ENCODE measurements at regions not wholly inside any gene's neighbourhood (a gene's known extent, or its start where the extent isn't known, plus 50 kb on each side); places are given as distances from the start of the nearest gene placed in this dataset.

DNA sequence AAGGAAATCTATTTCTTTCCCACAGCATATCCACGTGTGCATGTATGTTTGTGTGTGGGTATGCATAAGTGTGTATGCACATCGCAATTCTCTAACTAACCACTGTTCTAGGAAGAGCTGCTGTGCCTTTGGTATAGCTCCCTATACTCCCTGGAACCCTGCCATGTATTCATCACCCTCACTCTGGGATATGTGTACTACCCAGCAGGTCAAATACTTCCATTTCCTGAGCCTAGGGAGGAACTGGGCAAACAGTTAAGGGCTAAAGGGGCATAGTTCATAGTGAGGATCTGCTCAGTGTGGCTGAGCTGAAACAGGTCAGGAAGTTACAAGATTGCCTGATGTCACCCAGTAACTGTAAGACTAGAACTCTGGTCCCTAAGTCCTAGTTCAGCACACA, 260.4 kb downstream of the RPLP1 start:
- DNase-seq = no peak
- TF ChIP-seq GATA1 (IDR thresholded peaks at IDR 0.05; ENCODE audit: low read depth, low read length) = no peak
- TF ChIP-seq POLR2A (IDR thresholded peaks at IDR 0.05; ENCODE audit: low read length) = no peak

GRCh38 chr15:69713726-69714559, 261.3 kb downstream of the RPLP1 start:
- DNase-seq = no peak
- no peak for TF ChIP-seq POLR2A (IDR thresholded peaks at IDR 0.05; ENCODE audit: low read length)
- no peak for TF ChIP-seq GATA1 (IDR thresholded peaks at IDR 0.05; ENCODE audit: low read depth, low read length)

GRCh38 chr15:69715210-69715609, 262.6 kb downstream of the RPLP1 start:
- TF ChIP-seq POLR2A (IDR thresholded peaks at IDR 0.05; ENCODE audit: low read length) (no peak), GATA1 (IDR thresholded peaks at IDR 0.05; ENCODE audit: low read depth, low read length) (no peak)
- DNase-seq = no peak

DNA sequence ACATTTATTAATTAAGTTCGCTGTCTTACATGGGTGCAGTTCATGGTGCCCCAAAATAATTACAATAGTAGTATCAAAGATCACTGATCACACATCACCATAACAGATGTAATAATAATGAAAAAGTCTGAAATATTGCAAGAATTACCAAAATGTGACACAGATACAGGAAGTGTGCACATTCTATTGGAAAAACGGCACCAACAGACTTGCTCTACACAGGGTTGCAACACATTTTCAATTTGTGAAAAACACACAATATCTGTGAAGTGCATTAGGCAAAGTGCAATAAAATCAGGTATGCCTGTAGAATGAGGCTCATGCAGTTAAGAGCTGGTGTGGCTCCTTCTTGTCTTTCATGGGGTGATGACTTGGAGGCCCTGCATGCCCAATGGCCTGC, 265.8 kb downstream of the RPLP1 start:
- TF ChIP-seq GATA1 (IDR thresholded peaks at IDR 0.05; ENCODE audit: low read depth, low read length) (no peak), POLR2A (IDR thresholded peaks at IDR 0.05; ENCODE audit: low read length) (no peak)
- DNase-seq = no peak

- DNase-seq = no peak
- TF ChIP-seq POLR2A (IDR thresholded peaks at IDR 0.05; ENCODE audit: low read length) (no peak), GATA1 (IDR thresholded peaks at IDR 0.05; ENCODE audit: low read depth, low read length) (no peak)
Measured at GRCh38 chr15:69718916-69719315, 266.3 kb downstream of the RPLP1 start.

DNA sequence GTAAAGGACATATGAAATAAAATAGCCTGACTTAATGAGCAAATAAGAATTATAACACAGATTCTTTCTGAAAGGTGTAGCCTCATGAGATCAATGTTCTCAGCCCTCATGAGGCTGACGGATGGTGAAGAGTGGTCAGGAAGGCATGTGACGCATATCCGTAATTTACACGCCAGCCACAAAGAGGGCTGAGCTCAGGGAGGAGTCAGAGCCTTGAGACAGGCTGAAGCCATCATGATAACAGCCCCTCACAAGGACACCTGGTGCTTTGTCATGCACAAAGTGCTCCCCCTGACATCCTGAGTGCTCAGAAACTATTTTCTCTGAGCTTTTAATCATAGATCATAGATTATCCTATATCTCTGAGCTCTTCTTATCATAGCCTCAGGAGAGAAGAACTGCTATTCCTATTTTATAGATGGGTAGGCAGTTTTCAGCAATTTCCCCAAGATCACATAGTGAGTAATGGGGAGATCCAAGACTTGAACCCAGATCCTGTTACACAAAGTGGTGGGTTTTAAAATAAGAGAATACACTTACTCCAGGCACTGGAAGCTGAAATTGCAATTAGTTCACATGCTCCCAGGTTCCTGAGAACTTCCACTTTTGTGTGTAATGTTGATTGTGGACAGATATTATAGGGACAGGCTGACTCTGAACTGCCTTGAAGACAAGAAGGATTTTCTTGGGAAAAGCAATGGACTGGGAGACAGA, 267.1 kb downstream of the RPLP1 start:
- no peak for TF ChIP-seq GATA1 (IDR thresholded peaks at IDR 0.05; ENCODE audit: low read depth, low read length)
- TF ChIP-seq POLR2A (IDR thresholded peaks at IDR 0.05; ENCODE audit: low read length) = no peak
- peak; percentile 3 to 7 for DNase-seq

DNA sequence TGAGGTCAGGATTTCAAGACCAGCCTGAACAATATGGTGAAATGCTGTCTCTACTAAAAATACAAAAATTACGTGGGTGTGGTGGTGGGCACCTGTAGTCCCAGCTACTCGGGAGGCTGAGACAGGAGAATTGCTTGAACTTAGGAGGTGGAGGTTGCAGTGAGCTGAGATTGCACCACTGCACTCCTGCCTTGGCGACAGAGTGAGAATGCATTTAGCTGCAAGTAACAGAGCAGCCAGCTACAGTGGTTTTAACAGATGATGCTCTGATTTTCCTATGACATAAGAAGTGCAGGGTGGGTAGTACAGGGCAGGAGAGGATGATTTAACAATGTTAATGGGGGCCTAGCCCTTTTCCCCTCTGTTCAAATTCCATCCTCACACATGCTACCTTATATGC, 267.9 kb downstream of the RPLP1 start:
- TF ChIP-seq GATA1 (IDR thresholded peaks at IDR 0.05; ENCODE audit: low read depth, low read length) (no peak), POLR2A (IDR thresholded peaks at IDR 0.05; ENCODE audit: low read length) (no peak)
- no peak for DNase-seq

- TF ChIP-seq GATA1 (IDR thresholded peaks at IDR 0.05; ENCODE audit: low read depth, low read length) (no peak), POLR2A (IDR thresholded peaks at IDR 0.05; ENCODE audit: low read length) (no peak)
- DNase-seq = no peak
Measured at GRCh38 chr15:69722924-69723323, 270.3 kb downstream of the RPLP1 start.

DNA sequence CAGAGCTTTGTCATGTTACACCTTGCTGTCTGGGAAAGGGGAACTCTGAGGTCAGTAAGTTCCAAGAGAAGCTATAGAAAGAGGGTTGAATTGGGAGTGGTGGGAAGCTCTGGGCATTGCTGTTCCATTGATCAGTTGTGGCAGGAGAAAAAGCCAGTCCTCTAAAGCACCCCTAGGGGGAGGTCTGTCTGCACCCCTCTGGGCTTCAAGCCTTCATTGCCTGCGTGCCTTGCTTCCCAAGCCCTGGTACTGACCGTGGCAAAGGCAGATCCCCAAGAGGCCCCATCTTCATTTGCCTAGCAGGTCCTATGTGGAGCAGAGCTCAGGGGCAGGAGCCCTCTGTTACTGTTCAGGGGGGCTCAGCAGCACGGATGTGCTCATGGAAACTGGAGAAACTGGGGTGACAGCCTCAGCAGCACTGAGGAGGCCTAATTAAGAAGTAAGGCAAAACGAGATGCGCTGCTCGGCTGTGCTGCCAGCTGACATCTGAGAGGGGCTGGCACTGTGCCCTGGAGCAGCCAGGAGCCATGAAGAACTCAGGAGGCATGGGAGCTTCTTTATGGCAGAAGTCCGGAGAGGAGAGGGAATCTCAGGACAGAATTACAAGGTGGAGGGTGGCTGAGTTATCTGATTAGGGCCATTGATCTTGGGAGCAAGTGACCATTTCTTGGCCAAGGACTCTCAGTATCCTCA, 270.9 kb downstream of the RPLP1 start:
- peak in 1 of 2 experiments; percentile 4 for DNase-seq
- TF ChIP-seq POLR2A (IDR thresholded peaks at IDR 0.05; ENCODE audit: low read length) (no peak), GATA1 (IDR thresholded peaks at IDR 0.05; ENCODE audit: low read depth, low read length) (no peak)

GRCh38 chr15:69724333-69724732, 271.7 kb downstream of the RPLP1 start:
- DNase-seq = no peak
- TF ChIP-seq GATA1 (IDR thresholded peaks at IDR 0.05; ENCODE audit: low read depth, low read length) (no peak), POLR2A (IDR thresholded peaks at IDR 0.05; ENCODE audit: low read length) (no peak)

DNA sequence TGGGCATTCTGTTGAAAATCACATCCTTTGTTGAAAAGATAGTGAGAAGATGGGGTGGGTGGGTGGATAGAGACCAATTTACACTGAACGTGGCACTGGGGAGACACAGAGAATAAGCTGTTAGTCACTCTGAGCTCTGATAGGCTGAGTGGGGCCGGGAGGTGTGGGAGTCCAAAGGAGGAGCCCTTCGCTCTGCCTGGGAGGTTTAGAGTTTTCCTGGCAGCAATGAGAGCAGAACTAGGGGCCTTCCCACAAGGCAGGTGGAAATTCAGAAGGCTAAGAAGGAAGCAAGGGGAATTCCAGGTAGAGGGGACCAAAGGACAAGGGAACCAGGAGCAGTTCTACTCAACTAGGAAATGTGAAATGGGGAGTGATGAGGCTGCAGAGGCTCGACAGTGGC, 272.7 kb downstream of the RPLP1 start:
- TF ChIP-seq POLR2A (IDR thresholded peaks at IDR 0.05; ENCODE audit: low read length) (no peak), GATA1 (IDR thresholded peaks at IDR 0.05; ENCODE audit: low read depth, low read length) (no peak)

DNA sequence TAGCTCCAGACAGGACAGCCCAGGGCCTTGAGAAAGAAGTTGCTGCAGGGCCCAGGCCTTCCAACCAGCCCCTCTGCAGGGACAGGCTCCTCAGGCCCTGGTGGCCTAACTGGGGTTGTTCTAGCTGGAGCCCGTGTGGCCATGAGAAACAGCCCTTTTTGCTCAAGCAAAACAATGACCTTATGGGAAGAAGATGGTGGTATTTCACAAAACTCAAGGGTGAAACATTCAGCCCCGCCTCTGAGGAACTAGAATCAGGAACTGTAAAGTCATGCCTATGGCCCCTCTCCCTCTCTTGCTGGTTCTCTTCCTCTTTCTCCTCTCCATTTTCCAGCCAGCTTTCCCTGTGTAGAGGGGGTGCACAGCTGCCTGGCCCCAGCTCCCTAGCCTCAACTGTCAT, 273.3 kb downstream of the RPLP1 start:
- DNase-seq = no peak
- TF ChIP-seq POLR2A (IDR thresholded peaks at IDR 0.05; ENCODE audit: low read length) (no peak), GATA1 (IDR thresholded peaks at IDR 0.05; ENCODE audit: low read depth, low read length) (no peak)

More for the DNA sequence above, 272.7 kb downstream of the RPLP1 start:
- DNase-seq = no peak

DNA sequence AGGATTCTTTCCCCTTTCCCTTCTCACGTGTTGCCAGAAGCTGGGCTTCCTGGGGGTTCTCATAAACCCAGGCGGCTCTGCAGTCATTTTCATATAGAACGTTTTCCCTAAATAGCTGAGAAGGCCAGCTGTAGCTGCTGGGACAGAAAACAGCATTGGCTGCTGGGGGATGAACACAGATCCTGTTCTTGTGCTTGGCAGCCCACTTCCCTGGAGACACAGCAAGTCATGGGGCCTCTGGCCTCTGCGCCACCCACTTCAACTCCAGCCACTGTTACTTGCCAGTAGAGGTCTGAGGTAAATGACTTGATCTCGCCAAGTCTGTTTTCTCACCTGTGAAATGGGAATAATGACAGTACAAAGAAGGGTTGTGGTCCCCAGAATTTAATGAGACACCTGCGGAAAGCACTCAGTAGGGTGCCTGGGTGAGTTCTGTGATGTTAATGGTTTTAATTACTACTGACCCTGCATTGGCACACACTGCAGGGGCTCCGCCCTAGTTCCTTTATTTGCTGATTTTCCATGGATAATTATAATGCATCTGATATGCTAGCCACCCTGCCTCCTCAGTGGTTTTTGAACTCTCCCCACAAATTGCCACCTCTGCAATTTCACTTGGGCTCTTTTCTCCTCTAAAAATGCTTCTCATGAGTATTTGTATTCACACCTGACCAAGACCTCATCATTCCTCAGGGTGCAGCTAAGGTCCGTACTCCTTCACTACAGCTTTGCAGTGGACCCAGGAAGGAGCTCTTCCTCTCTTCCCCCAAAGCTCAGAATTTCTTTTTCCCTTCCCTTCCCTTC, 274.7 kb downstream of the RPLP1 start:
- TF ChIP-seq POLR2A (IDR thresholded peaks at IDR 0.05; ENCODE audit: low read length) (no peak), GATA1 (IDR thresholded peaks at IDR 0.05; ENCODE audit: low read depth, low read length) (no peak)

More for the DNA sequence above, 274.7 kb downstream of the RPLP1 start:
- DNase-seq = no peak
